ENCODE measurements at regions not wholly inside any gene's neighbourhood (a gene's known extent, or its start where the extent isn't known, plus 50 kb on each side); places are given as distances from the start of the nearest gene placed in this dataset.

GRCh38 chr1:14513111-14513510 lies 85.4 kb upstream of the KAZN start:
- DNase-seq, result no peak

GRCh38 chr1:14514739-14515138 lies 83.7 kb upstream of the KAZN start:
- no peak for DNase-seq

- DNase-seq, result no peak
Observed at GRCh38 chr1:14516974-14517840, 81.3 kb upstream of the KAZN start.

GRCh38 chr1:14517841-14518180 lies 80.7 kb upstream of the KAZN start:
- DNase-seq, result no peak

GRCh38 chr1:14519976-14520375 lies 78.5 kb upstream of the KAZN start:
- DNase-seq, result no peak

GRCh38 chr1:14520514-14521163 lies 77.8 kb upstream of the KAZN start:
- DNase-seq, result no peak

GRCh38 chr1:14521622-14522021 lies 76.9 kb upstream of the KAZN start:
- DNase-seq, result no peak

GRCh38 chr1:14522077-14522925 lies 76.2 kb upstream of the KAZN start:
- DNase-seq, result no peak

- DNase-seq, result no peak
Observed at GRCh38 chr1:14522926-14523241, 75.6 kb upstream of the KAZN start.

- DNase-seq, result no peak
Observed at GRCh38 chr1:14524826-14525636, 73.5 kb upstream of the KAZN start.

- DNase-seq, result no peak
Observed at GRCh38 chr1:14529475-14529874, 69.0 kb upstream of the KAZN start.

- no peak for DNase-seq
Observed at GRCh38 chr1:14531519-14531918, 67.0 kb upstream of the KAZN start.

GRCh38 chr1:14535619-14536355 lies 62.7 kb upstream of the KAZN start:
- DNase-seq, result no peak

GRCh38 chr1:14538335-14538734 lies 60.1 kb upstream of the KAZN start:
- DNase-seq, result no peak

- no peak for DNase-seq
Observed at GRCh38 chr1:14539309-14539708, 59.2 kb upstream of the KAZN start.

- DNase-seq, result no peak
Observed at GRCh38 chr1:14539953-14540563, 58.4 kb upstream of the KAZN start.

- DNase-seq, result no peak
Observed at GRCh38 chr1:14541348-14541747, 57.1 kb upstream of the KAZN start.

GRCh38 chr1:14543191-14543840 lies 55.2 kb upstream of the KAZN start:
- no peak for DNase-seq

- DNase-seq, result no peak
Observed at GRCh38 chr1:14544319-14544718, 54.2 kb upstream of the KAZN start.

- no peak for DNase-seq
Observed at GRCh38 chr1:14545422-14546025, 53.0 kb upstream of the KAZN start.

GRCh38 chr1:14546416-14546815 lies 52.1 kb upstream of the KAZN start:
- DNase-seq, result no peak
